GM12874 (cell line): ENCODE measurements at regions not wholly inside any gene's neighbourhood (a gene's known extent, or its start where the extent isn't known, plus 50 kb on each side); places are given as distances from the start of the nearest gene placed in this dataset.

Experiments
- TF ChIP-seq, protein P1 (sequence below): IDR thresholded peaks from 2 replicates; pipeline ENCODE4 v1.5.1; 2011; ENCODE audit warnings: low read depth, mild to moderate bottlenecking, control low read depth, low read length, moderate library complexity; ENCODE audit not compliant: insufficient read depth

GRCh38 chr20:23138226-23138625 is 52.1 kb upstream of the CD93 start:
- TF ChIP-seq, protein P1, sequence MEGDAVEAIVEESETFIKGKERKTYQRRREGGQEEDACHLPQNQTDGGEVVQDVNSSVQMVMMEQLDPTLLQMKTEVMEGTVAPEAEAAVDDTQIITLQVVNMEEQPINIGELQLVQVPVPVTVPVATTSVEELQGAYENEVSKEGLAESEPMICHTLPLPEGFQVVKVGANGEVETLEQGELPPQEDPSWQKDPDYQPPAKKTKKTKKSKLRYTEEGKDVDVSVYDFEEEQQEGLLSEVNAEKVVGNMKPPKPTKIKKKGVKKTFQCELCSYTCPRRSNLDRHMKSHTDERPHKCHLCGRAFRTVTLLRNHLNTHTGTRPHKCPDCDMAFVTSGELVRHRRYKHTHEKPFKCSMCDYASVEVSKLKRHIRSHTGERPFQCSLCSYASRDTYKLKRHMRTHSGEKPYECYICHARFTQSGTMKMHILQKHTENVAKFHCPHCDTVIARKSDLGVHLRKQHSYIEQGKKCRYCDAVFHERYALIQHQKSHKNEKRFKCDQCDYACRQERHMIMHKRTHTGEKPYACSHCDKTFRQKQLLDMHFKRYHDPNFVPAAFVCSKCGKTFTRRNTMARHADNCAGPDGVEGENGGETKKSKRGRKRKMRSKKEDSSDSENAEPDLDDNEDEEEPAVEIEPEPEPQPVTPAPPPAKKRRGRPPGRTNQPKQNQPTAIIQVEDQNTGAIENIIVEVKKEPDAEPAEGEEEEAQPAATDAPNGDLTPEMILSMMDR: no peak

DNA sequence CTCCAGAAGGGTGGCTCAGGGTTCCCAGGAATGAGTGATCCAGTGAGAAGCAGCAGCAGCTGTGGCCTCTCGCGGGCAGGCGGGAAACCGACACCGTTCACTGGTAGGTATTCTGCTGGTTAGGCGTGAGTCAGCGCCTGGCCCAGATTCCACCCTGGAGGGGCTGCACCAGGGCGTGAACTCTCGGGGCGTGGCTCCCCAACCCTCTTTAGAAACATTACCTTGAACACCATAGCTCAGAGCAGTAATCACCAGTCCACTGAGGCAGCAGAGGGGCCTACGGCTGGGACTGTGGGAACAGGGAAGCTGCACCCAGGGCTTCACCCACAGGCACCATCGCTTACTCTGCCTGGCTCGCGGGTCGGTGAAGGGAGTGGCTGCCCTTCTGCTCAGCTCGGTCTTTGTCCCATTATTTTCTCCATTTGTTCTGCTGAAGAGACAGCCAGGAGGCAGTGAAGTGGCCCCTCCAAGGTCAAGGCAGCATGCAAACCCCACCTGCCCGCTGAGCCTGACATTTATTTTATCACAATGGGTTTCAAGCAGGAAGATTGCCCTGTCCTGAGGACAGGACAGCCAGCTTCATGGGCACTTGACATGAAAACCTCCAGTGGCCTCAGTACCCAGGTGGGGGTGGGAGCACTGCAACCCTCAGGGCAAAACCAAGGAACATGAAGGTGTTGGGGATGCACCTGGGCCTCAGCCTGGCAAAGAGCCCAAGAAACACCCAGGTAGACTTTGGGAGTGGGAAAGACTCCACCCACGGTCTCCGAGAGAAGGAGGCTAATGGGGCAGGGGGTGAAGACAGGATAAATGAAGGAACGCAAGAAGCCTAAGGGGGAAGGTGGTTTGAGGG is 51.0 kb upstream of the CD93 start:
- TF ChIP-seq, protein P1: no peak

DNA sequence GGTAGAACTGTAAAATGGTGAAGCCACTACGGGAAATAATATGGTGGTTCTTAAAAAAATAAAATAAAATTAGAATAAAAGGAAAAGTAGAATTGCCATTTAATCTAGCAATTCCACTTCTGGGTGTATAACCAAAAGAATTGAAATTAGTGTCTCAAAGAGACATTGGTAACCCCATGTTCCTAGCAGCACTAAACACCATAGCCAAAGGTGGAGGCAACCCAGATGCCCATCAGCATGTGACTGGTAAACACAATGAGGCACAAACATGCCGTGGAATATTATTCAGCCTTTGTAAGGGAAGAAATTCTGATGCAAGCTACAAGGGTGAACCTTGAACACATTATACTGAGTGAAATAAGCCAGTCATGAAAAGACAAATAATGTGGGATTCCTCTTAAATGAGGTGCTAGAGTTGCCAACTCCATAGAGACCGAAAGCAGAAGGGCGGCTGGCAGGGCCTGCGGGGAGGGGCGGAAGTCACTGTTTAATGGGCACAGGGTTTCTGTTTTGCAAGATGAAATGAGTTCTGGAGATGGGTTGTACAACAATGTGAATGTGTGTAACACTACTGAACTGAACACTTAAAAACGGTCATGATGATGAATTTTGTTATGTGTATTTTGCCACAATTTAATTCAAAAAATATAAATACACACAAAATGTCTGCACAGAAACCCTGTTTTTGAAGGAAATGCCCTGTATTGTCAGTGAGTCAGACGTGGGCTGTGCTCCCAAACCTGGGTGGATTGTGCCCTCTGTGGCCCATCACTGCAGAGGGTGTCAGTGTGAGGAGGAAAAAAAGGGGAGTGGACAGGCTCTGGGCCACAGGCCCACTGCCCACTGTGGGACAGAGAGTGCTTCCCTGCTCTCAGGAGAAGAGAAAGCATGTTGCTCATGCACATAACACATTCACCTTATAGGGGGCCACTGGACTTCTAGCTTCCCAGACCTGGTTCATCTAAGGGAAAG is 49.6 kb upstream of the CD93 start:
- TF ChIP-seq, protein P1: no peak
